ENCODE measurements at regions not wholly inside any gene's neighbourhood (a gene's known extent, or its start where the extent isn't known, plus 50 kb on each side); places are given as distances from the start of the nearest gene placed in this dataset.

DNA sequence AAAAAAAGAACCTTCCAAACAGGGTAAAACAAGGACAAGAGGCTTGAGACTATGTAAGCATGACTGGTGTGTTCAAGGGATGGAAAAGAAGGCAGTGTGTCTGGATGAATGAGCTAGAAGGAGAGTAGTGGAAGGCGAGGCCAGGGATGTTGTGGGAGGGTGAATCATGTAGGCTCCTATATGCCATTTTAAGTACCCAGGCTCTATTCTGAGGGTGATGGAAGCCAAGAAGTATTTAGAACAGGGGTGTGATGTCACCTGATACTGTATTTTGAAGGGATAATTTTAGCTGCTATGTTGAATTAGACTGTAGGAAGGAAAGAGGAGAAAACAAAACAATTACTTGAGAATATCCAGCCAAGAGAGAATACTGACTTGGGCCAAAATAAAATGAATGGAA is 524.7 kb upstream of the CRIM1 start:
- DNase-seq (ENCODE audit: low spot score, unreplicated experiment), result no peak
- no peak for TF ChIP-seq CTCF (IDR thresholded peaks at IDR 0.05; ENCODE audit: unreplicated experiment)
- Mint-ChIP-seq H3K4me3 (ENCODE audit: low read depth) (no peak overlapping the region), H3K36me3 (ENCODE audit: insufficient read depth) (no peaks in the 10 kb centered on the region), H3K27me3 (no peaks in the 10 kb centered on the region), H3K27ac (no peak overlapping the region), H3K4me1 (ENCODE audit: low read depth) (peaks cover 1% of the 10 kb centered on the region), H3K9me3 (ENCODE audit: low read depth) (peaks cover 3% of the 10 kb centered on the region)

GRCh38 chr2:35827086-35827485 is 528.5 kb upstream of the CRIM1 start:
- Mint-ChIP-seq H3K36me3 (ENCODE audit: insufficient read depth) (no peaks in the 10 kb centered on the region), H3K9me3 (ENCODE audit: low read depth) (peaks cover 3% of the 10 kb centered on the region), H3K4me1 (ENCODE audit: low read depth) (peaks cover 1% of the 10 kb centered on the region)

GRCh38 chr2:35822716-35823115 is 532.9 kb upstream of the CRIM1 start:
- Mint-ChIP-seq H3K36me3 (ENCODE audit: insufficient read depth) (no peaks in the 10 kb centered on the region), H3K27me3 (peaks cover 9% of the 10 kb centered on the region), H3K27ac (no peak overlapping the region), H3K9me3 (ENCODE audit: low read depth) (no peaks in the 10 kb centered on the region), H3K4me1 (ENCODE audit: low read depth) (peaks cover 15% of the 10 kb centered on the region), H3K4me3 (ENCODE audit: low read depth) (no peak overlapping the region)
- TF ChIP-seq CTCF (IDR thresholded peaks at IDR 0.05; ENCODE audit: unreplicated experiment), result no peak
- DNase-seq (ENCODE audit: low spot score, unreplicated experiment), result no peak

More at GRCh38 chr2:35827086-35827485, 528.5 kb upstream of the CRIM1 start:
- Mint-ChIP-seq H3K4me3 (ENCODE audit: low read depth) (no peak overlapping the region), H3K27me3 (peaks cover 4% of the 10 kb centered on the region), H3K27ac (no peak overlapping the region)
- TF ChIP-seq CTCF (IDR thresholded peaks at IDR 0.05; ENCODE audit: unreplicated experiment), result no peak
- no peak for DNase-seq (ENCODE audit: low spot score, unreplicated experiment)

DNA sequence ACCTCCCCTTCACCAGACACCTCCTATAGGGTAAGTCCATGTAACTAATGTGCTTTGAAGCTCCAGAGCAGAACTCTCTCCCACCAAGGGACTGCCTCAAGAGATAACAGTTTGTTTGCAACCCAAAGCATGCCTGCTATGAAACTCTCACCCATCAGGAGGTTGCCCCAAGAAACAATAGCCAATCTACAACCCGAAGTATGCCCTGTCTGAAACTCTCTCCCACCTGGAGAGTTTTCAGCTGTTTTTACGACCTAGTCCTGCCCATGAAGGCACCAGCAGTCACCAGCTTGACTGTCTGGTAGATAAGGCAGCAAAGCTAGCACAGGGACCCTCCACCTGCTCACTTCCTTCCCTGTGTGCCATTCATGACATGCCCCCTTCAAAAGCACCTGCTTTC is 533.9 kb upstream of the CRIM1 start:
- Mint-ChIP-seq H3K9me3 (ENCODE audit: low read depth) (no peaks in the 10 kb centered on the region), H3K27ac (no peak overlapping the region), H3K4me3 (ENCODE audit: low read depth) (no peak overlapping the region), H3K4me1 (ENCODE audit: low read depth) (peaks cover 16% of the 10 kb centered on the region), H3K27me3 (peaks cover 17% of the 10 kb centered on the region), H3K36me3 (ENCODE audit: insufficient read depth) (no peaks in the 10 kb centered on the region)
- DNase-seq (ENCODE audit: low spot score, unreplicated experiment), result no peak
- TF ChIP-seq CTCF (IDR thresholded peaks at IDR 0.05; ENCODE audit: unreplicated experiment), result no peak

DNA sequence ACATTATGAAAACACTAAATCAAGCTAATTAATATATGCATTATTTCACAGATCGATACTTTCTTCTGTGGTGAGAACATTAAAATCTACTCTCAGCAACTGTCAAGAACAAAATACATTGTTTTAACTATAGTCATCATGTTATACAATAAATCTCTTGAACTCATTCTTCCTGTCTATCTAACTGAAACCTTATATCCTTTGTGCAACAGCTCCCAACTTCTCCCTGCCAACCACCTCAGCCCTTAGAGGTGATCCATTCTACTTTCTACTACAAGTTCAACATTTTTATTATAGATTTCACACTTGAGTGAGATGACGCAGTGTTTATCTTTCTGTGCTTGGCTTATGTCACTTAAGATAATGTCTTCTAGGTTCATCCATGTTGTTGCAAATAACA is 535.2 kb upstream of the CRIM1 start:
- H3K4me3 Mint-ChIP-seq (ENCODE audit: low read depth), result no peak overlapping the region
- H3K4me1 Mint-ChIP-seq (ENCODE audit: low read depth), result peaks cover 16% of the 10 kb centered on the region
- TF ChIP-seq CTCF (IDR thresholded peaks at IDR 0.05; ENCODE audit: unreplicated experiment), result no peak
- H3K27me3 Mint-ChIP-seq, result peaks cover 28% of the 10 kb centered on the region
- no peaks in the 10 kb centered on the region for H3K9me3 Mint-ChIP-seq (ENCODE audit: low read depth)
- H3K27ac Mint-ChIP-seq, result no peak overlapping the region
- H3K36me3 Mint-ChIP-seq (ENCODE audit: insufficient read depth), result no peaks in the 10 kb centered on the region
- no peak for DNase-seq (ENCODE audit: low spot score, unreplicated experiment)
